SK-N-SH (cell line): ENCODE measurements at regions not wholly inside any gene's neighbourhood (a gene's known extent, or its start where the extent isn't known, plus 50 kb on each side); places are given as distances from the start of the nearest gene placed in this dataset.

Experiments
- CTCF ChIP-seq: fragments of 200-600 bp; sonication (generic); IDR thresholded peaks from 2 replicates; pipeline ENCODE4 v1.6.1; 2017; ENCODE audit warnings: antibody characterized with exemption, mild to moderate bottlenecking, moderate library complexity
- EZH2phosphoT487 ChIP-seq: fragments of 200-600 bp; sonication (generic); IDR thresholded peaks from 2 replicates; pipeline ENCODE4 v1.6.1; 2017; ENCODE audit warnings: low read depth, mixed run types, mild to moderate bottlenecking, antibody characterized with exemption, moderate library complexity, borderline replicate concordance
- FOXJ3 ChIP-seq: sonication (generic); formaldehyde crosslinking; IDR thresholded peaks from 2 replicates; pipeline ENCODE4 v1.5.1; 2020; ENCODE audit warnings: mild to moderate bottlenecking, missing genetic modification reagents
- NFIC ChIP-seq: IDR thresholded peaks from 2 replicates; pipeline ENCODE4 v1.4.0; 2012; ENCODE audit warnings: borderline replicate concordance
- RAD21 ChIP-seq: IDR thresholded peaks from 2 replicates; pipeline ENCODE4 v1.6.1; 2012; ENCODE audit warnings: mild to moderate bottlenecking, low read length
- RCOR1 ChIP-seq: fragments of 150-350 bp; IDR thresholded peaks from 2 replicates; pipeline ENCODE4 v1.6.1; 2017; ENCODE audit warnings: antibody characterized with exemption, low read length
- REST ChIP-seq: IDR thresholded peaks from 2 replicates; pipeline ENCODE4 v1.6.1; 2012; ENCODE audit warnings: mild to moderate bottlenecking, low read depth, low read length, moderate library complexity
- TAF1 ChIP-seq: IDR thresholded peaks from 2 replicates; pipeline ENCODE4 v1.6.1; 2012; ENCODE audit warnings: low read depth, mild to moderate bottlenecking, low read length, moderate library complexity, borderline replicate concordance
- TEAD4 ChIP-seq: IDR thresholded peaks from 2 replicates; pipeline ENCODE4 v1.4.0; 2012; ENCODE audit warnings: mild to moderate bottlenecking, borderline replicate concordance; ENCODE audit not compliant: insufficient read depth
- YY1 ChIP-seq: IDR thresholded peaks from 2 replicates; pipeline ENCODE4 v1.4.0; 2012; ENCODE audit warnings: low read depth, mild to moderate bottlenecking
- ZBTB33 ChIP-seq: IDR thresholded peaks from 2 replicates; pipeline ENCODE4 v1.4.0; 2012; ENCODE audit warnings: low read depth, borderline replicate concordance

GRCh38 chr1:103958699-103959098, 209.0 kb downstream of the AMY1C start:
- TF ChIP-seq CTCF (no peak), YY1 (no peak), TAF1 (no peak), ZBTB33 (no peak), RAD21 (no peak), NFIC (no peak), TEAD4 (no peak), EZH2phosphoT487 (no peak), FOXJ3 (CRISPR knock-in tag) (no peak), RCOR1 (no peak), REST (no peak)
